ENCODE measurements at regions not wholly inside any gene's neighbourhood (a gene's known extent, or its start where the extent isn't known, plus 50 kb on each side); places are given as distances from the start of the nearest gene placed in this dataset.

GRCh38 chr3:10747341-10747740 lies 68.7 kb upstream of the SLC6A11 start:
- Histone ChIP-seq H3K4me3 (ENCODE audit: low read length) (no peak overlapping the region), H3K36me3 (ENCODE audit: insufficient read depth, low read depth, low read length) (no peaks in the 10 kb centered on the region), H3K9me3 (ENCODE audit: insufficient read depth, low read depth, low read length) (no peaks in the 10 kb centered on the region), H3K27me3 (ENCODE audit: insufficient read depth, low read length) (peaks cover 38% of the 10 kb centered on the region), H3K27ac (ENCODE audit: low read length) (no peak overlapping the region), H3K9ac (ENCODE audit: low read depth, low read length) (no peak overlapping the region), H3K4me1 (ENCODE audit: insufficient read depth, low read length) (no peaks in the 10 kb centered on the region)

GRCh38 chr3:10748040-10748439 lies 68.0 kb upstream of the SLC6A11 start:
- Histone ChIP-seq H3K27ac (ENCODE audit: low read length) (no peak overlapping the region), H3K9ac (ENCODE audit: low read depth, low read length) (no peak overlapping the region), H3K36me3 (ENCODE audit: insufficient read depth, low read depth, low read length) (no peaks in the 10 kb centered on the region), H3K4me1 (ENCODE audit: insufficient read depth, low read length) (no peaks in the 10 kb centered on the region), H3K27me3 (ENCODE audit: insufficient read depth, low read length) (peaks cover 38% of the 10 kb centered on the region), H3K4me3 (ENCODE audit: low read length) (no peak overlapping the region), H3K9me3 (ENCODE audit: insufficient read depth, low read depth, low read length) (no peaks in the 10 kb centered on the region)

GRCh38 chr3:10753964-10754363 lies 62.1 kb upstream of the SLC6A11 start:
- no peaks in the 10 kb centered on the region for H3K36me3 ChIP-seq (ENCODE audit: insufficient read depth, low read depth, low read length)
- H3K9ac ChIP-seq (ENCODE audit: low read depth, low read length), result no peak overlapping the region
- no peaks in the 10 kb centered on the region for H3K9me3 ChIP-seq (ENCODE audit: insufficient read depth, low read depth, low read length)
- H3K27me3 ChIP-seq (ENCODE audit: insufficient read depth, low read length), result peaks cover 52% of the 10 kb centered on the region
- H3K27ac ChIP-seq (ENCODE audit: low read length), result no peak overlapping the region
- H3K4me3 ChIP-seq (ENCODE audit: low read length), result no peak overlapping the region
- H3K4me1 ChIP-seq (ENCODE audit: insufficient read depth, low read length), result no peaks in the 10 kb centered on the region

- H3K9ac ChIP-seq (ENCODE audit: low read depth, low read length), result no peak overlapping the region
- peaks cover 29% of the 10 kb centered on the region for H3K27me3 ChIP-seq (ENCODE audit: insufficient read depth, low read length)
- no peak overlapping the region for H3K27ac ChIP-seq (ENCODE audit: low read length)
These were observed 59.5 kb upstream of the SLC6A11 start for GRCh38 chr3:10756546-10756945.

GRCh38 chr3:10757021-10757820 lies 58.8 kb upstream of the SLC6A11 start:
- Histone ChIP-seq H3K4me3 (ENCODE audit: low read length) (no peak overlapping the region), H3K9me3 (ENCODE audit: insufficient read depth, low read depth, low read length) (no peaks in the 10 kb centered on the region), H3K27ac (ENCODE audit: low read length) (no peak overlapping the region), H3K9ac (ENCODE audit: low read depth, low read length) (no peak overlapping the region), H3K27me3 (ENCODE audit: insufficient read depth, low read length) (peaks cover 25% of the 10 kb centered on the region), H3K36me3 (ENCODE audit: insufficient read depth, low read depth, low read length) (no peaks in the 10 kb centered on the region), H3K4me1 (ENCODE audit: insufficient read depth, low read length) (peaks cover 4% of the 10 kb centered on the region; the same call in 1 of the 2 replicates)

More at GRCh38 chr3:10756546-10756945, 59.5 kb upstream of the SLC6A11 start:
- H3K4me3 ChIP-seq (ENCODE audit: low read length), result no peak overlapping the region
- H3K4me1 ChIP-seq (ENCODE audit: insufficient read depth, low read length), result peaks cover 4% of the 10 kb centered on the region; the same call in 1 of the 2 replicates
- H3K36me3 ChIP-seq (ENCODE audit: insufficient read depth, low read depth, low read length), result no peaks in the 10 kb centered on the region
- no peaks in the 10 kb centered on the region for H3K9me3 ChIP-seq (ENCODE audit: insufficient read depth, low read depth, low read length)

- no peak overlapping the region for H3K9ac ChIP-seq (ENCODE audit: low read depth, low read length)
- no peaks in the 10 kb centered on the region for H3K9me3 ChIP-seq (ENCODE audit: insufficient read depth, low read depth, low read length)
- no peaks in the 10 kb centered on the region for H3K36me3 ChIP-seq (ENCODE audit: insufficient read depth, low read depth, low read length)
- peaks cover 24% of the 10 kb centered on the region for H3K27me3 ChIP-seq (ENCODE audit: insufficient read depth, low read length)
- H3K4me1 ChIP-seq (ENCODE audit: insufficient read depth, low read length), result peaks cover 4% of the 10 kb centered on the region; the same call in 1 of the 2 replicates
- no peak overlapping the region for H3K4me3 ChIP-seq (ENCODE audit: low read length)
- H3K27ac ChIP-seq (ENCODE audit: low read length), result no peak overlapping the region
These were observed 58.3 kb upstream of the SLC6A11 start for GRCh38 chr3:10757821-10758130.

- H3K9ac ChIP-seq (ENCODE audit: low read depth, low read length), result no peak overlapping the region
- H3K9me3 ChIP-seq (ENCODE audit: insufficient read depth, low read depth, low read length), result no peaks in the 10 kb centered on the region
- peaks cover 4% of the 10 kb centered on the region; the same call in 1 of the 2 replicates for H3K4me1 ChIP-seq (ENCODE audit: insufficient read depth, low read length)
- H3K27ac ChIP-seq (ENCODE audit: low read length), result no peak overlapping the region
- peaks cover 24% of the 10 kb centered on the region for H3K27me3 ChIP-seq (ENCODE audit: insufficient read depth, low read length)
- no peak overlapping the region for H3K4me3 ChIP-seq (ENCODE audit: low read length)
- H3K36me3 ChIP-seq (ENCODE audit: insufficient read depth, low read depth, low read length), result no peaks in the 10 kb centered on the region
These were observed 57.6 kb upstream of the SLC6A11 start for GRCh38 chr3:10758304-10759037.

- Histone ChIP-seq H3K9me3 (ENCODE audit: insufficient read depth, low read depth, low read length) (no peaks in the 10 kb centered on the region), H3K27me3 (ENCODE audit: insufficient read depth, low read length) (peaks cover 20% of the 10 kb centered on the region), H3K9ac (ENCODE audit: low read depth, low read length) (no peak overlapping the region), H3K36me3 (ENCODE audit: insufficient read depth, low read depth, low read length) (no peaks in the 10 kb centered on the region), H3K4me3 (ENCODE audit: low read length) (no peak overlapping the region), H3K27ac (ENCODE audit: low read length) (no peak overlapping the region), H3K4me1 (ENCODE audit: insufficient read depth, low read length) (peaks cover 4% of the 10 kb centered on the region; the same call in 1 of the 2 replicates)
These were observed 56.5 kb upstream of the SLC6A11 start for GRCh38 chr3:10759495-10759894.

- Histone ChIP-seq H3K27me3 (ENCODE audit: insufficient read depth, low read length) (peaks cover 18% of the 10 kb centered on the region), H3K27ac (ENCODE audit: low read length) (no peak overlapping the region), H3K9me3 (ENCODE audit: insufficient read depth, low read depth, low read length) (no peaks in the 10 kb centered on the region), H3K4me1 (ENCODE audit: insufficient read depth, low read length) (peaks cover 4% of the 10 kb centered on the region; the same call in 1 of the 2 replicates), H3K36me3 (ENCODE audit: insufficient read depth, low read depth, low read length) (no peaks in the 10 kb centered on the region), H3K4me3 (ENCODE audit: low read length) (no peak overlapping the region), H3K9ac (ENCODE audit: low read depth, low read length) (no peak overlapping the region)
These were observed 55.8 kb upstream of the SLC6A11 start for GRCh38 chr3:10760199-10760598.

GRCh38 chr3:10761583-10761982 lies 54.4 kb upstream of the SLC6A11 start:
- H3K4me1 ChIP-seq (ENCODE audit: insufficient read depth, low read length), result peaks cover 4% of the 10 kb centered on the region; the same call in 1 of the 2 replicates
- no peaks in the 10 kb centered on the region for H3K9me3 ChIP-seq (ENCODE audit: insufficient read depth, low read depth, low read length)
- no peaks in the 10 kb centered on the region for H3K36me3 ChIP-seq (ENCODE audit: insufficient read depth, low read depth, low read length)
- H3K4me3 ChIP-seq (ENCODE audit: low read length), result no peak overlapping the region
- no peak overlapping the region for H3K27ac ChIP-seq (ENCODE audit: low read length)
- H3K9ac ChIP-seq (ENCODE audit: low read depth, low read length), result no peak overlapping the region
- H3K27me3 ChIP-seq (ENCODE audit: insufficient read depth, low read length), result peaks cover 5% of the 10 kb centered on the region; the same call in 1 of the 2 replicates

- Histone ChIP-seq H3K9ac (ENCODE audit: low read depth, low read length) (no peak overlapping the region), H3K27ac (ENCODE audit: low read length) (no peak overlapping the region), H3K27me3 (ENCODE audit: insufficient read depth, low read length) (0 out of 2 replicates have a peak, but pooled peaks cover 4% of the 10 kb centered on the region), H3K36me3 (ENCODE audit: insufficient read depth, low read depth, low read length) (no peaks in the 10 kb centered on the region), H3K4me3 (ENCODE audit: low read length) (no peak overlapping the region), H3K4me1 (ENCODE audit: insufficient read depth, low read length) (peaks cover 4% of the 10 kb centered on the region; the same call in 1 of the 2 replicates), H3K9me3 (ENCODE audit: insufficient read depth, low read depth, low read length) (no peaks in the 10 kb centered on the region)
These were observed 53.9 kb upstream of the SLC6A11 start for GRCh38 chr3:10762116-10762515.
